WTC11 (cell line): ENCODE measurements at regions not wholly inside any gene's neighbourhood (a gene's known extent, or its start where the extent isn't known, plus 50 kb on each side); places are given as distances from the start of the nearest gene placed in this dataset.

Source experiments
- AFF4 ChIP-seq: sonication (generic); formaldehyde crosslinking; IDR thresholded peaks from 2 replicates; pipeline ENCODE4 v1.8.1; 2023; ENCODE audit warnings: mild to moderate bottlenecking, missing genetic modification reagents, borderline replicate concordance
- CREB1 ChIP-seq: sonication (generic); formaldehyde crosslinking; IDR thresholded peaks from 2 replicates; pipeline ENCODE4 v1.8.0; 2023; ENCODE audit warnings: mild to moderate bottlenecking, missing genetic modification reagents
- CTCF ChIP-seq: fragments of 200-600 bp; IDR thresholded peaks from 2 replicates; pipeline ENCODE4 v1.8.0; 2022; ENCODE audit warnings: antibody characterized with exemption
- HMGXB4 ChIP-seq: sonication (generic); formaldehyde crosslinking; IDR thresholded peaks from 2 replicates; pipeline ENCODE4 v1.8.1; 2023; ENCODE audit warnings: mild to moderate bottlenecking, moderate library complexity, missing genetic modification reagents
- JUN ChIP-seq: sonication (generic); formaldehyde crosslinking; IDR thresholded peaks from 2 replicates; pipeline ENCODE4 v1.8.0; 2023; ENCODE audit warnings: mild to moderate bottlenecking, missing genetic modification reagents
- PRDM15 ChIP-seq: sonication (generic); formaldehyde crosslinking; IDR thresholded peaks from 2 replicates; pipeline ENCODE4 v1.8.0; 2022; ENCODE audit warnings: missing genetic modification reagents
- SMAD3 ChIP-seq: sonication (generic); formaldehyde crosslinking; IDR thresholded peaks from 2 replicates; pipeline ENCODE4 v1.8.0; 2022; ENCODE audit warnings: missing genetic modification reagents, mild to moderate bottlenecking, borderline replicate concordance
- SP1 ChIP-seq: sonication (generic); formaldehyde crosslinking; conservative IDR thresholded peaks from 2 replicates; pipeline ENCODE4 v1.8.1; 2022; ENCODE audit warnings: missing genetic modification reagents
- ZBTB43 ChIP-seq: sonication (generic); formaldehyde crosslinking; IDR thresholded peaks from 2 replicates; pipeline ENCODE4 v1.8.1; 2023; ENCODE audit warnings: mild to moderate bottlenecking, missing genetic modification reagents

GRCh38 chr15:31510057-31510456 is 183.4 kb downstream of the KLF13 start:
- TF ChIP-seq SP1 (no peak), PRDM15 (CRISPR knock-in tag) (no peak), JUN (no peak), HMGXB4 (CRISPR knock-in tag) (no peak), CTCF (no peak), ZBTB43 (CRISPR knock-in tag) (no peak), SMAD3 (no peak), CREB1 (no peak), AFF4 (CRISPR knock-in tag) (no peak)
